HepG2 (cell line): ENCODE measurements at regions not wholly inside any gene's neighbourhood (a gene's known extent, or its start where the extent isn't known, plus 50 kb on each side); places are given as distances from the start of the nearest gene placed in this dataset.

Source experiments
- CHD2 ChIP-seq: IDR thresholded peaks from 2 replicates; pipeline ENCODE4 v1.6.1; 2011; ENCODE audit warnings: low read depth, low read length, improper control_type of control experiment
- GABPA ChIP-seq, 2 experiments: IDR thresholded peaks; 2 replicates each; pipeline ENCODE4 v1.6.1; 2011 to 2016; ENCODE audit warnings: low read depth in 2 of 2, low read length in 1 of 2, missing biosample characterization in 1 of 2, missing genetic modification characterization in 1 of 2
- HES4 ChIP-seq: sonication (generic); formaldehyde crosslinking; IDR thresholded peaks from 2 replicates; pipeline ENCODE4 v1.9.0; 2021; ENCODE audit warnings: mild to moderate bottlenecking, missing genetic modification reagents, borderline replicate concordance
- HMG20A ChIP-seq: IDR thresholded peaks from 2 replicates; pipeline ENCODE4 v1.6.1; 2016; ENCODE audit warnings: borderline replicate concordance
- HMG20B ChIP-seq: conservative IDR thresholded peaks from 2 replicates; pipeline ENCODE4 v1.6.1; 2016; ENCODE audit warnings: missing genetic modification reagents, missing compliant biosample characterization
- HNRNPUL1 ChIP-seq: fragments of 200-400 bp; formaldehyde crosslinking; IDR thresholded peaks from 2 replicates; pipeline ENCODE4 v1.6.1; 2017; ENCODE audit warnings: low read depth, mild to moderate bottlenecking, low read length, moderate library complexity
- IKZF1 ChIP-seq: fragments of 450-650 bp; IDR thresholded peaks from 2 replicates; pipeline ENCODE4 v1.7.1; 2016
- KAT2B ChIP-seq: fragments of 150-350 bp; IDR thresholded peaks from 2 replicates; pipeline ENCODE4 v1.6.1; 2014; ENCODE audit warnings: low read depth, low read length, borderline replicate concordance
- NFYC ChIP-seq: IDR thresholded peaks from 2 replicates; pipeline ENCODE4 v1.6.1; 2016; ENCODE audit warnings: missing genetic modification reagents, missing compliant biosample characterization
- PAX8 ChIP-seq: sonication (generic); formaldehyde crosslinking; IDR thresholded peaks from 2 replicates; pipeline ENCODE4 v1.8.0; 2022; ENCODE audit warnings: mild to moderate bottlenecking, missing genetic modification reagents, borderline replicate concordance
- SOX6 ChIP-seq, 2 experiments: fragments of 450-650 bp in 1 of 2; sonication (generic) in 1 of 2; formaldehyde crosslinking in 1 of 2; IDR thresholded peaks; 2 replicates each; pipeline versions ENCODE4 v1.4.0 to v1.6.1; 2017 to 2020; ENCODE audit warnings: antibody characterized with exemption in 1 of 2, mild to moderate bottlenecking in 1 of 2, missing genetic modification reagents in 1 of 2
- SUZ12 ChIP-seq: fragments of 150-350 bp; IDR thresholded peaks from 2 replicates; pipeline ENCODE4 v1.6.1; 2014; ENCODE audit warnings: low read depth, low read length
- TBL1XR1 ChIP-seq: fragments of 150-350 bp; IDR thresholded peaks from 2 replicates; pipeline ENCODE4 v1.6.1; 2014; ENCODE audit warnings: borderline replicate concordance, low read length; ENCODE audit not compliant: partially characterized antibody
- ZFP36 ChIP-seq: fragments of 150-350 bp; IDR thresholded peaks from 2 replicates; pipeline ENCODE4 v1.6.1; 2018; ENCODE audit warnings: borderline replicate concordance, low read length, low read depth; ENCODE audit not compliant: partially characterized antibody
- ZNF256 ChIP-seq: sonication (generic); formaldehyde crosslinking; conservative IDR thresholded peaks from 2 replicates; pipeline ENCODE4 v1.4.0; 2020; ENCODE audit warnings: missing genetic modification reagents
- ZNF724P ChIP-seq: sonication (generic); formaldehyde crosslinking; IDR thresholded peaks from 2 replicates; pipeline ENCODE4 v1.8.0; 2022; ENCODE audit warnings: missing genetic modification reagents, borderline replicate concordance
- ZNF782 ChIP-seq: sonication (generic); formaldehyde crosslinking; IDR thresholded peaks from 2 replicates; pipeline ENCODE4 v1.4.0; 2020; ENCODE audit warnings: missing genetic modification reagents, mild to moderate bottlenecking, borderline replicate concordance
- ZNF83 ChIP-seq: sonication (generic); formaldehyde crosslinking; IDR thresholded peaks from 2 replicates; pipeline ENCODE4 v1.4.0; 2020; ENCODE audit warnings: missing genetic modification reagents, mild to moderate bottlenecking, borderline replicate concordance
- ZSCAN20 ChIP-seq: sonication (generic); formaldehyde crosslinking; IDR thresholded peaks from 2 replicates; pipeline ENCODE4 v1.4.0; 2020; ENCODE audit warnings: missing genetic modification reagents, mild to moderate bottlenecking, borderline replicate concordance
- TF ChIP-seq, protein P1 (sequence below): sonication (generic); formaldehyde crosslinking; IDR thresholded peaks from 2 replicates; pipeline ENCODE4 v1.5.1; 2020; ENCODE audit warnings: mild to moderate bottlenecking, moderate library complexity, missing genetic modification reagents
- TF ChIP-seq, protein P2 (sequence below): sonication (generic); formaldehyde crosslinking; IDR thresholded peaks from 2 replicates; pipeline ENCODE4 v1.4.0; 2020; ENCODE audit warnings: missing genetic modification reagents
- TF ChIP-seq, protein P3 (sequence below): IDR thresholded peaks from 2 replicates; pipeline ENCODE4 v1.6.1; 2016; ENCODE audit warnings: low read depth, borderline replicate concordance
- TF ChIP-seq, protein P4 (sequence below): sonication (generic); formaldehyde crosslinking; IDR thresholded peaks from 2 replicates; pipeline ENCODE4 v1.4.0; 2020; ENCODE audit warnings: missing genetic modification reagents, borderline replicate concordance
- TF ChIP-seq, protein P5 (sequence below): sonication (generic); formaldehyde crosslinking; IDR thresholded peaks from 2 replicates; pipeline ENCODE4 v1.8.0; 2022; ENCODE audit warnings: low read depth, missing genetic modification reagents

DNA sequence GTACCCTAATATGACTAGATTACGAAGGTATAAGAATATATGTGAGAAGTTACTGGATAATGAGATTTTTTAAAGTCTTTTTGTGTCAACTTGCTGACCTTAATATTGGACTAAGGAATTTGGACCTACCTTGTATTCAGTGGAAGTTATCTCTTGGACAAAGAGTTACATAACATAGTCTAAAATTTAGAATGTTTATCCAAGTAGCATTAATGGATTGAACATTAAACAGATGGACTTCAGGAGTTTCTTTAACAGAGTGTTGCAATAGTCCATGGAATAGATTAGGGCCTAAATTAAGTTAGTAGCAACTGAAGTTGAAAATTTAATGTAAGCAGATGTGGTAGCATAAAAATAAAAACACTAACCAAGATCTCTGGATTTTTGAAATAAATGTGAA is 266.4 kb downstream of the PYDC2 start (continued):
- TF ChIP-seq CHD2, result no peak
- TF ChIP-seq, protein P1, sequence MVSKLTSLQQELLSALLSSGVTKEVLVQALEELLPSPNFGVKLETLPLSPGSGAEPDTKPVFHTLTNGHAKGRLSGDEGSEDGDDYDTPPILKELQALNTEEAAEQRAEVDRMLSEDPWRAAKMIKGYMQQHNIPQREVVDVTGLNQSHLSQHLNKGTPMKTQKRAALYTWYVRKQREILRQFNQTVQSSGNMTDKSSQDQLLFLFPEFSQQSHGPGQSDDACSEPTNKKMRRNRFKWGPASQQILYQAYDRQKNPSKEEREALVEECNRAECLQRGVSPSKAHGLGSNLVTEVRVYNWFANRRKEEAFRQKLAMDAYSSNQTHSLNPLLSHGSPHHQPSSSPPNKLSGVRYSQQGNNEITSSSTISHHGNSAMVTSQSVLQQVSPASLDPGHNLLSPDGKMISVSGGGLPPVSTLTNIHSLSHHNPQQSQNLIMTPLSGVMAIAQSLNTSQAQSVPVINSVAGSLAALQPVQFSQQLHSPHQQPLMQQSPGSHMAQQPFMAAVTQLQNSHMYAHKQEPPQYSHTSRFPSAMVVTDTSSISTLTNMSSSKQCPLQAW (CRISPR knock-in tag), result no peak
- TF ChIP-seq ZFP36, result no peak
- TF ChIP-seq TBL1XR1, result no peak
- TF ChIP-seq, protein P2, sequence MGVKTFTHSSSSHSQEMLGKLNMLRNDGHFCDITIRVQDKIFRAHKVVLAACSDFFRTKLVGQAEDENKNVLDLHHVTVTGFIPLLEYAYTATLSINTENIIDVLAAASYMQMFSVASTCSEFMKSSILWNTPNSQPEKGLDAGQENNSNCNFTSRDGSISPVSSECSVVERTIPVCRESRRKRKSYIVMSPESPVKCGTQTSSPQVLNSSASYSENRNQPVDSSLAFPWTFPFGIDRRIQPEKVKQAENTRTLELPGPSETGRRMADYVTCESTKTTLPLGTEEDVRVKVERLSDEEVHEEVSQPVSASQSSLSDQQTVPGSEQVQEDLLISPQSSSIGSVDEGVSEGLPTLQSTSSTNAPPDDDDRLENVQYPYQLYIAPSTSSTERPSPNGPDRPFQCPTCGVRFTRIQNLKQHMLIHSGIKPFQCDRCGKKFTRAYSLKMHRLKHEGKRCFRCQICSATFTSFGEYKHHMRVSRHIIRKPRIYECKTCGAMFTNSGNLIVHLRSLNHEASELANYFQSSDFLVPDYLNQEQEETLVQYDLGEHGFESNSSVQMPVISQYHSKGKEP (CRISPR knock-in tag), result no peak
- no peak for TF ChIP-seq SUZ12
- no peak for TF ChIP-seq ZNF83
- no peak for TF ChIP-seq ZSCAN20 (CRISPR knock-in tag)
- TF ChIP-seq, protein P3, sequence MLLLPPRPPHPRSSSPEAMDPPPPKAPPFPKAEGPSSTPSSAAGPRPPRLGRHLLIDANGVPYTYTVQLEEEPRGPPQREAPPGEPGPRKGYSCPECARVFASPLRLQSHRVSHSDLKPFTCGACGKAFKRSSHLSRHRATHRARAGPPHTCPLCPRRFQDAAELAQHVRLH (CRISPR knock-in tag), result no peak
- no peak for TF ChIP-seq ZNF724P (CRISPR knock-in tag)
- no peak for TF ChIP-seq PAX8 (CRISPR knock-in tag)
- no peak for TF ChIP-seq HMG20B (CRISPR knock-in tag)
- no peak for TF ChIP-seq IKZF1
- TF ChIP-seq NFYC, result no peak
- TF ChIP-seq ZNF782 (CRISPR knock-in tag), result no peak
- no peak for TF ChIP-seq KAT2B
- TF ChIP-seq ZNF256, result no peak
- TF ChIP-seq, protein P4, sequence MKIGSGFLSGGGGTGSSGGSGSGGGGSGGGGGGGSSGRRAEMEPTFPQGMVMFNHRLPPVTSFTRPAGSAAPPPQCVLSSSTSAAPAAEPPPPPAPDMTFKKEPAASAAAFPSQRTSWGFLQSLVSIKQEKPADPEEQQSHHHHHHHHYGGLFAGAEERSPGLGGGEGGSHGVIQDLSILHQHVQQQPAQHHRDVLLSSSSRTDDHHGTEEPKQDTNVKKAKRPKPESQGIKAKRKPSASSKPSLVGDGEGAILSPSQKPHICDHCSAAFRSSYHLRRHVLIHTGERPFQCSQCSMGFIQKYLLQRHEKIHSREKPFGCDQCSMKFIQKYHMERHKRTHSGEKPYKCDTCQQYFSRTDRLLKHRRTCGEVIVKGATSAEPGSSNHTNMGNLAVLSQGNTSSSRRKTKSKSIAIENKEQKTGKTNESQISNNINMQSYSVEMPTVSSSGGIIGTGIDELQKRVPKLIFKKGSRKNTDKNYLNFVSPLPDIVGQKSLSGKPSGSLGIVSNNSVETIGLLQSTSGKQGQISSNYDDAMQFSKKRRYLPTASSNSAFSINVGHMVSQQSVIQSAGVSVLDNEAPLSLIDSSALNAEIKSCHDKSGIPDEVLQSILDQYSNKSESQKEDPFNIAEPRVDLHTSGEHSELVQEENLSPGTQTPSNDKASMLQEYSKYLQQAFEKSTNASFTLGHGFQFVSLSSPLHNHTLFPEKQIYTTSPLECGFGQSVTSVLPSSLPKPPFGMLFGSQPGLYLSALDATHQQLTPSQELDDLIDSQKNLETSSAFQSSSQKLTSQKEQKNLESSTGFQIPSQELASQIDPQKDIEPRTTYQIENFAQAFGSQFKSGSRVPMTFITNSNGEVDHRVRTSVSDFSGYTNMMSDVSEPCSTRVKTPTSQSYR, result no peak
- TF ChIP-seq GABPA (IDR thresholded peaks at IDR 0.05; ENCODE audit: low read depth, low read length), result no peak
- TF ChIP-seq GABPA (CRISPR knock-in tag; IDR thresholded peaks at IDR 0.05; ENCODE audit: low read depth), result no peak
- TF ChIP-seq HNRNPUL1, result no peak
- no peak for TF ChIP-seq HES4 (CRISPR knock-in tag)
- TF ChIP-seq SOX6 (IDR thresholded peaks at IDR 0.05), result no peak
- TF ChIP-seq SOX6 (CRISPR knock-in tag; IDR thresholded peaks at IDR 0.05), result peak; percentile 69; the same call in 1 of the 2 replicates
- TF ChIP-seq, protein P5, sequence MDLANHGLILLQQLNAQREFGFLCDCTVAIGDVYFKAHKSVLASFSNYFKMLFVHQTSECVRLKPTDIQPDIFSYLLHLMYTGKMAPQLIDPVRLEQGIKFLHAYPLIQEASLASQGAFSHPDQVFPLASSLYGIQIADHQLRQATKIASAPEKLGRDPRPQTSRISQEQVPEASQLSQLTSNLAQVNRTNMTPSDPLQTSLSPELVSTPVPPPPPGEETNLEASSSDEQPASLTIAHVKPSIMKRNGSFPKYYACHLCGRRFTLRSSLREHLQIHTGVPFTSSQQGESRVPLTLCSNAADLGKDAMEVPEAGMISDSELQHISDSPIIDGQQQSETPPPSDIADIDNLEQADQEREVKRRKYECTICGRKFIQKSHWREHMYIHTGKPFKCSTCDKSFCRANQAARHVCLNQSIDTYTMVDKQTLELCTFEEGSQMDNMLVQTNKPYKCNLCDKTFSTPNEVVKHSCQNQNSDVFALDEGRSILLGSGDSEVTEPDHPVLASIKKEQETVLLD (CRISPR knock-in tag), result no peak
- TF ChIP-seq HMG20A, result 0 out of 2 replicates have a peak, but pooled peaks have one; percentile 33
